Adrenal gland (tissue), 9 donors: ENCODE measurements at regions not wholly inside any gene's neighbourhood (a gene's known extent, or its start where the extent isn't known, plus 50 kb on each side); places are given as distances from the start of the nearest gene placed in this dataset.
"Not testable (repeated sequence)": the region's sequence is repeated elsewhere in the genome, so short reads cannot be mapped to it uniquely, and the experiment has no call there.

ENCODE experiments used
- DNase-seq, 7 donors: peaks; one replicate each; pipeline ENCODE4 v3.0.0-alpha.2; 2019 to 2020
- H3K27ac ChIP-seq, 5 donors: fragments of 200-600 bp; sonication (generic) in 4 of 5; 1 replicate in 3 of 5; 2 replicates in 2 of 5; pipeline versions ENCODE4 v1.5.1 to v1.8.0; 2016 to 2020; ENCODE audit warnings: mild to moderate bottlenecking in 1 of 5
- H3K27me3 ChIP-seq: fragments of 200-600 bp; 2 replicates; pipeline ENCODE4 v1.8.0; 2021
- H3K36me3 ChIP-seq, 2 donors: fragments of 200-600 bp; replicated peaks in 1 of 2; 1 replicate in 1 of 2; 2 replicates in 1 of 2; pipeline versions ENCODE4 v1.5.1 to v1.8.0; 2018 to 2022
- H3K4me1 ChIP-seq, 2 donors: fragments of 200-600 bp; replicated peaks in 1 of 2; 1 replicate in 1 of 2; 2 replicates in 1 of 2; pipeline versions ENCODE4 v1.5.1 to v1.8.0; 2018 to 2021
- H3K4me3 ChIP-seq, 4 donors: fragments of 200-600 bp; sonication (generic) in 3 of 4; one replicate each; pipeline ENCODE4 v1.5.1; 2016 to 2018
- H3K9me3 ChIP-seq, 3 donors: fragments of 200-600 bp; sonication (generic) in 1 of 3; replicated peaks in 1 of 3; 1 replicate in 2 of 3; 2 replicates in 1 of 3; pipeline versions ENCODE4 v1.5.1 to v1.8.0; 2016 to 2021
- POLR2A ChIP-seq, 2 donors: fragments of 450-650 bp; IDR thresholded peaks; one replicate each; pipeline ENCODE4 v1.6.1; 2017; ENCODE audit warnings: antibody characterized with exemption in 2 of 2, mild to moderate bottlenecking in 2 of 2, moderate library complexity in 1 of 2
- WGBS, 4 donors: extraction: QIAGEN DNeasy Blood & Tissue Kit in 2 of 4; methylation state at CpG; one replicate each; pipeline versions ENCODE4 v1.1.5 to v1.1.7; 2013 to 2017; 5-methylcytosine and 5-hydroxymethylcytosine counted together
- intact Hi-C, 2 donors: fragments of 100-400 bp; cut with DNase I; formaldehyde crosslinking; loops; one replicate each; pipeline versions ENCODE4 v1.14.1 to v1.15.0; 2022 to 2023
- TF ChIP-seq, protein P1 (sequence below), 6 experiments: fragments of 450-650 bp in 4 of 6; fragments of 200-600 bp in 2 of 6; sonication (generic) in 1 of 6; IDR thresholded peaks; 1 replicate in 5 of 6; 2 replicates in 1 of 6; pipeline versions ENCODE4 v1.5.1 to v1.8.0; 2016 to 2021; ENCODE audit warnings: antibody characterized with exemption in 6 of 6, mild to moderate bottlenecking in 2 of 6, moderate library complexity in 1 of 6
- donor health status: healthy with polysubstance abuse.
- donor health status: Bipolar disorder and iron deficiency.
- donor health status: DM: yes; HTN: yes; CAD: no.
- donor health status: DM: no; HTN: no; CAD: no.
- donor health status: DM: no; HTN: no; CAD: no.

- Histone ChIP-seq H3K36me3 (no peaks in the 10 kb centered on the region), H3K4me3 (no peak overlapping the region), H3K4me1 (no peaks in the 10 kb centered on the region), H3K9me3 (no peaks in the 10 kb centered on the region), H3K27ac (no peak overlapping the region), H3K27me3 (no peaks in the 10 kb centered on the region)
- intact Hi-C loops: no loop called here
- TF ChIP-seq, protein P1, sequence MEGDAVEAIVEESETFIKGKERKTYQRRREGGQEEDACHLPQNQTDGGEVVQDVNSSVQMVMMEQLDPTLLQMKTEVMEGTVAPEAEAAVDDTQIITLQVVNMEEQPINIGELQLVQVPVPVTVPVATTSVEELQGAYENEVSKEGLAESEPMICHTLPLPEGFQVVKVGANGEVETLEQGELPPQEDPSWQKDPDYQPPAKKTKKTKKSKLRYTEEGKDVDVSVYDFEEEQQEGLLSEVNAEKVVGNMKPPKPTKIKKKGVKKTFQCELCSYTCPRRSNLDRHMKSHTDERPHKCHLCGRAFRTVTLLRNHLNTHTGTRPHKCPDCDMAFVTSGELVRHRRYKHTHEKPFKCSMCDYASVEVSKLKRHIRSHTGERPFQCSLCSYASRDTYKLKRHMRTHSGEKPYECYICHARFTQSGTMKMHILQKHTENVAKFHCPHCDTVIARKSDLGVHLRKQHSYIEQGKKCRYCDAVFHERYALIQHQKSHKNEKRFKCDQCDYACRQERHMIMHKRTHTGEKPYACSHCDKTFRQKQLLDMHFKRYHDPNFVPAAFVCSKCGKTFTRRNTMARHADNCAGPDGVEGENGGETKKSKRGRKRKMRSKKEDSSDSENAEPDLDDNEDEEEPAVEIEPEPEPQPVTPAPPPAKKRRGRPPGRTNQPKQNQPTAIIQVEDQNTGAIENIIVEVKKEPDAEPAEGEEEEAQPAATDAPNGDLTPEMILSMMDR (IDR thresholded peaks at IDR 0.05): no peak
- TF ChIP-seq POLR2A (IDR thresholded peaks at IDR 0.05): no peak
- WGBS, 4 donors: 29 to 68% (median 63%) methylated on average over 1 of the region's 1 CpG
- DNase-seq: no peak
Observed at GRCh38 chr4:156517546-156517945, 454.1 kb downstream of the PDGFC start.

- Histone ChIP-seq H3K27me3 (no peaks in the 10 kb centered on the region), H3K36me3 (no peaks in the 10 kb centered on the region), H3K4me3 (no peak overlapping the region), H3K27ac (no peak overlapping the region), H3K9me3 (no peaks in the 10 kb centered on the region), H3K4me1 (no peaks in the 10 kb centered on the region)
- no peak for DNase-seq
- WGBS, 4 donors: 96 to 100% (median 97%) methylated on average over 1 of the region's 1 CpG
- intact Hi-C loops: no loop called here
- TF ChIP-seq, protein P1 (IDR thresholded peaks at IDR 0.05): no peak
- TF ChIP-seq POLR2A (IDR thresholded peaks at IDR 0.05): no peak
Observed at GRCh38 chr4:156516698-156517097, 454.9 kb downstream of the PDGFC start.

- Histone ChIP-seq H3K4me1 (no peaks in the 10 kb centered on the region), H3K27ac (no peak overlapping the region), H3K27me3 (no peaks in the 10 kb centered on the region), H3K4me3 (no peak overlapping the region), H3K9me3 (no peaks in the 10 kb centered on the region), H3K36me3 (no peaks in the 10 kb centered on the region)
- intact Hi-C loops: no loop called here
- TF ChIP-seq, protein P1 (IDR thresholded peaks at IDR 0.05): no peak
- TF ChIP-seq POLR2A (IDR thresholded peaks at IDR 0.05): no peak
- 67 to 79% (median 76%) methylated on average over 3 of the region's 3 CpGs for WGBS, 4 donors
- DNase-seq: no peak
Observed at GRCh38 chr4:156515295-156515694, 456.3 kb downstream of the PDGFC start.

- intact Hi-C loops: no loop called here
- 59 to 66% (median 64%) methylated on average over 2 of the region's 2 CpGs for WGBS, 4 donors
Observed at GRCh38 chr4:156512622-156513021, 459.0 kb downstream of the PDGFC start.

GRCh38 chr4:156509921-156510320 is 461.7 kb downstream of the PDGFC start:
- intact Hi-C loops, H3K4me1 ChIP-seq, H3K27ac ChIP-seq, H3K36me3 ChIP-seq, H3K9me3 ChIP-seq, H3K4me3 ChIP-seq, H3K27me3 ChIP-seq, DNase-seq: not testable (repeated sequence)
- WGBS, 4 donors: 82 to 94% (median 87%) methylated on average over 1 of the region's 1 CpG

More at GRCh38 chr4:156512622-156513021, 459.0 kb downstream of the PDGFC start:
- H3K27me3 ChIP-seq: no peaks in the 10 kb centered on the region
- no peaks in the 10 kb centered on the region for H3K4me1 ChIP-seq
- no peaks in the 10 kb centered on the region for H3K36me3 ChIP-seq
- H3K4me3 ChIP-seq: no peak overlapping the region
- TF ChIP-seq, protein P1 (IDR thresholded peaks at IDR 0.05): no peak
- no peak for TF ChIP-seq POLR2A (IDR thresholded peaks at IDR 0.05)
- DNase-seq: no peak
- H3K9me3 ChIP-seq: no peaks in the 10 kb centered on the region
- H3K27ac ChIP-seq: no peak overlapping the region
